Transverse colon (tissue), 4 donors: ENCODE measurements at regions not wholly inside any gene's neighbourhood (a gene's known extent, or its start where the extent isn't known, plus 50 kb on each side); places are given as distances from the start of the nearest gene placed in this dataset.

ENCODE experiments used
- CTCF ChIP-seq, 5 experiments: fragments of 200-600 bp in 3 of 5; fragments of 450-650 bp in 2 of 5; sonication (generic) in 3 of 5; IDR thresholded peaks; 1 replicate in 2 of 5; 2 replicates in 3 of 5; pipeline ENCODE4 v1.5.1; 2016 to 2017; ENCODE audit warnings: antibody characterized with exemption in 5 of 5, inconsistent platforms in 3 of 5, mild to moderate bottlenecking in 2 of 5, moderate library complexity in 1 of 5
- POLR2AphosphoS5 ChIP-seq, 3 donors: sonication (generic); formaldehyde crosslinking; IDR thresholded peaks; one replicate each; pipeline ENCODE4 v1.6.1; 2016; ENCODE audit warnings: antibody characterized with exemption in 3 of 3

- TF ChIP-seq POLR2AphosphoS5 (IDR thresholded peaks at IDR 0.05): no peak
- no peak for TF ChIP-seq CTCF (IDR thresholded peaks at IDR 0.05)
Observed at GRCh38 chr11:104614117-104614680, 284.1 kb downstream of the CASP12 start.
